ENCODE measurements at regions not wholly inside any gene's neighbourhood (a gene's known extent, or its start where the extent isn't known, plus 50 kb on each side); places are given as distances from the start of the nearest gene placed in this dataset.

- TF ChIP-seq CTCF (IDR thresholded peaks at IDR 0.05), result no peak
- TF ChIP-seq POLR2A (IDR thresholded peaks at IDR 0.05), result no peak
- no peak for TF ChIP-seq EP300 (IDR thresholded peaks at IDR 0.05)
Measured at GRCh38 chr20:57074386-57074785, 192.1 kb downstream of the BMP7 start.
